HG03442 (cell line): ENCODE measurements at regions not wholly inside any gene's neighbourhood (a gene's known extent, or its start where the extent isn't known, plus 50 kb on each side); places are given as distances from the start of the nearest gene placed in this dataset.

Experiments used
- ATAC-seq: cut with Tn5 transposase; IDR thresholded peaks from one replicate; pipeline ENCODE4 v1.9.1; 2021; ENCODE audit warnings: mild to moderate bottlenecking, moderate library complexity; ENCODE audit not compliant: unreplicated experiment

DNA sequence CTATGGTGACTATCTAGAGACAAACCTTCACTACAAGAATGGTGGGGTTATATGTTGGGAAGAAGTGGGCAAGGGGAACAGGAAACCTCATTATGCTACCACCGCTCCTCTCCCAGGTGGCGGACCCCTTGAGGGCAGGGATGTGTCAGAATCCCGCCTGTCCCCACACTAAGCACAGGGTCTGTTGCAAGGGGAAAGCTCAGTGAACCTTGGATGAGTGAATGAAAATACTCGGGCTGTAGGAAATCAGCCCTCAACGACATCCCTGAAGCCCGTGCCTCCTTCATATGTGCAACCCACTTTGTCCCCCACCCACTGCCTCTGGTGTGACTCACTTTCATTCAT lies 68.2 kb upstream of the AMPD3 start:
- no peak for ATAC-seq

DNA sequence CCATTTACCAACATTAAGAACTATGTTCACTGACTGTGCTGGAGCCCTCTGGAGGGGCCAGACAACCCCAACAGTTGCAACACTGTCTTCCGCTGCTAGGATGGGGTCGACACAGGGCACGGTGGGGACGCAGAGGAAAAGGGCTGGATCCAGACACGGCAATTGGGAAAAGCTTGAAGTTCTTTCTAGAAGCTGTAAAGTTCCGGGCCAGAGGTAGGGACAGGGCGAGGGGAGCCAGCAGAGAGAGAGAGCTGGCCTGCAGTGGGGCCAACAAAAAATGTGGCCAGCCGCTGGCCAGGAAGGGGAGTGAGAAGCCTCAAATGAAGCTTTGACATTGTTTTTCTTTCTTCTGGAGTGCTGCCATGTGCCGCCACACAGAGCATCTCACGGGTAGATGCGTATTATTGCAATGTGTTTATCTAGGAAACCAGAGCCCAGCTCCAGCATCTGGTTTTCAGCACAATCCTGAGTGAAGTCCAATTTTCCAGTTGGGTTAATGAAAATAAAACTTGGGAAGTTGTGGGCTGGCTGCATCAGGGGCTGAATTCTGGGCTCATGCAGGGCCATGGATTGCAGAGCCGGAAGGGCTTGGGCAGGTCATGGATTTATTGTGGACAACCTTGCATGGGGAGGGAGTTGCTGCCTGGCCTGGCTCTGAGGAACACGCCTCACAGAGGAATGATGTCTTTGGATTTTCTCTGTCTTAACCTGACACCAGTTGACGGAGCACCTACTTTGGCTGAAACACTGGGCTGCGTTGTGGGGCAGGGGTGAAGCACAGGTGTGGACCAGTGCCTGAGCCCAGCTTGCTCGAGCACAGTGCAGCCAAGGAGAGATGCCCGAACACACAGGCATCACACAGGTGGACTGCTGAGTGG lies 67.6 kb upstream of the AMPD3 start:
- ATAC-seq, result no peak

DNA sequence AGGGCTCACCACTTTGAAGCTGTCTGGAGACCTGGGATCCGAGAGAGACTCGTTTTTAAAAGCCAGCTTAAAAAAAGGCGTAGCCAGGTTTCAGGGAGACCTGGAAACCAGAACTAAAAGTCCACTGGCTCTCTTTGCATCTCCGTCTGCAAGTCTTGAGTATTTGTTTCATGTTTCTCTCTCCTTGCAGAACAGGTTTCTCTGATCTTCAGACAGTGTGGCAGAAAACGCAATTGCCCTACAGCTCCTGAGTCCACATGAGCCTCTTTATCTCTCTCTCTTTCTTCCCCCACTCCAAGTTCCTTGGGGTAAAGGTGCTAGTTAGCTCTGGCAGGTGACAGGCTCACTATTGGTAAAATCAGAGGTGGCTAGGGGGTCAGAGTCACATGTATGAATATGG lies 67.0 kb upstream of the AMPD3 start:
- no peak for ATAC-seq

DNA sequence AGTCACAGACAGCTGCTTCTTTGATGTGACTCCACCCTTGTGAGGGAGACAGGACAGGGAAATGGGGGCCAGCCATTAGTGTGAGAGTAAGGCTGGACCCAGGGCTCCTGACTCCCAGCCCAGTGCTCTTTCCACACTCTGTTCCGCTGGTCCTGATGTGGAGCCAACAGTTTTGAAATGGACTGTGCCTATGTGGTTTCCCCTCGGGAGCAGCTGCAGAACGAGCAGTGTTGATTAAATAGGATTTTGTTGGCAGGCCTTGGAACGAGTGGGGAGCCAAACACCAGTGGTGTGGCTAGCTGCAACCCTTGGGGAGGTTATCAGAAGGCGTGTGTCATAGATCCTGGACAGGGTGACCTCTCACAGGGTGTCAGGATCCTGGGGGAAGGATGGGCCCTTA lies 66.5 kb upstream of the AMPD3 start:
- no peak for ATAC-seq

DNA sequence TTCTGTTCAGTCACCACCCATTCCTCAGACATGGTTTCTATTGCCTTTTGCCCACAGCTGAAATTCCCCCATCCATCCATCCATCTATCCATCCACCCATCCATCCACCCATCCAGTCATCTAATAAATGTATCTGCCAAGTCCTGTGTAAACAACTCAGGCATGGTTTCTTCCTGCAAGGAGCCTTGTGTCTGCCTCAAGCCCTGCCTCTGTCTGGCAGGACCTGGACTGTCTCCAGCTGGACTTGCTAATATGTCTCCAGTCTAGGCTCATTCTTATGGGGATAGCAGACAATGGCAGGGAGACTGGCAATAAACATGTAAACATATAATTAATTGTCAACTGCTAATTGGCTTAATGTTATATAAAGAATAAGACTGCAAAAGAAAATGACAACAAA lies 64.7 kb upstream of the AMPD3 start:
- no peak for ATAC-seq

DNA sequence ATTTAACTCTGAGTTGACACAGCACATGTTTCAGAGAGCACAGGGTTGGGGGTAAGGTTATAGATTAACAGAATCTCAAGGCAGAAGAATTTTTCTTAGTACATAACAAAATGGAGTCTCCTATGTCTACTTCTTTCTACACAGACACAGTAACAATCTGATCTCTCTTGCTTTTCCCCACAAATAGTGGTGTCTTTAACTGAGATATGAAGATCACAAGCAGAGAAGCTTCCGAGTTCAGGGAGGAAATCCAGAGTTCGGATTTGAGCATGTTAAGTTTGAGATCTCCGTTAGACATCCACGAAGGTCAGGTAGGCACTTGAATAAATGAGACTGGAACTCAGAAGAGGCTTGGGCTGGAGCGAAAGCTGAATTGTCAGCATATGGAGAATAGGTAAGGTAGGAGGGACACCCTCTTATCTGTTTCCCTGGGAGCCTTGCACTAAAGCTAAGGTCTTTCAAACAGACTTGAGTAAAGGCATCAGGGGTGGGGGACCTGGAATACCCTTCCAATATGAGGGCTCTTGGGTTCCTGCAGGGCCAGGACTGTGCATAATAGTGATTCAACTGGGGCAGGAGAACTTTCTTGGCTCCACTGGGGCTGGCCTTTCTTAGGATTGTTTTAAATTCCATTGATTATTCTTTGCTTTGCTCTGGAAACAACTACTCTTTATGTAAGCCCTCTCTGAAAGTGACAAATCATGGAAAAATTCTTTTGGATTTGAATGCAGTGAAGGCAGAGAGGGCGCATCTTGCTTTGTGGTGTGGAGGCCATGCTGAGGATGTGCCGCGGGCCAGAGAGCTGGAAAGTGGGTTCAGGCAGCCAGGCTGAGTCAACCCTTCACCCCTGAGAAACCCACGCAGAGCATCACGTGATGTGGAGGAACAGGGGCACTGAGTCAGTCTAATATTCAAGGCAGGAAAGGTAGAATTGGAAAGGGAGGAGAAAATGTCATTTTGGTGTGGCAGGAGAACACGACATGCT lies 62.7 kb upstream of the AMPD3 start:
- ATAC-seq, result no peak

DNA sequence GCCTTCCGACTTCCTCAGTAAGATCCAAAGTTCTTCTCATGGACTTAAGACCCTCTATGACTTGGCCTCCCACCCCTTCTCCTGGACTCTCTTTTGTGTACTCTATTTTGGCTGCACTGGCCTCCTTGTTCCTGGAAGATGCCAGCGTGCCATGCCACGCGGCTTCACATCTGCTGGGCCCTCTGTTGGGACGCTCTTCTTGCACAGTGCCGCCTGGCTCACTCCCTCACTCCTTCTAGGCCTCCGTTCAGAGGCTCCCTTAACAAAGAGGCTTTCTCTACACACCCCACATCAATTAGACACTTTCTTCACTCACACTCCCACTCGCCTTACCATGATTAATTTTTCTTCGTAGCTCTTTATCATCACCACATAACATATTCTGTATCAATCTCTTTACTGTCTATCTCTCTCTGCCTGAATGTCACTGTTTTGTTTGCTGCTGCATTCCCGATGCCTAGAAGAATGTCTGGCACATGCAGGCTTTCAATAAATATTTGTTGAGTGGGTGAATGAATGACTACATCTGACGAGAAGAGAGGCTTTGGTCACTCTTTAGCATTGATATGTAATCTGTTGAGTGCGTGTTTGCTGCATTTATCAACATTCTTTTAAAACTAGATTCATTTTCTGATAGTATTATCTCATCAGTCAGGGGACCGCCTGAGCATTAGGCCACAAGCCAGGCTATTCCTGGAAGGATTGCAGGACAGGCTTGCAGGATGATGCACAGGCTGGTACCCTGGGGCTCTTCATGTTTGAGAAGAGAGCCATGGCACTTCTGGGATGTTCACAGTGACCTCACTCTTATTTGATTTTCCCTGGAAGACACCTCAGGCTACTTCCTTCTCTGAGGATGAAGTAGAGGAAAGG lies 60.6 kb upstream of the AMPD3 start:
- no peak for ATAC-seq

DNA sequence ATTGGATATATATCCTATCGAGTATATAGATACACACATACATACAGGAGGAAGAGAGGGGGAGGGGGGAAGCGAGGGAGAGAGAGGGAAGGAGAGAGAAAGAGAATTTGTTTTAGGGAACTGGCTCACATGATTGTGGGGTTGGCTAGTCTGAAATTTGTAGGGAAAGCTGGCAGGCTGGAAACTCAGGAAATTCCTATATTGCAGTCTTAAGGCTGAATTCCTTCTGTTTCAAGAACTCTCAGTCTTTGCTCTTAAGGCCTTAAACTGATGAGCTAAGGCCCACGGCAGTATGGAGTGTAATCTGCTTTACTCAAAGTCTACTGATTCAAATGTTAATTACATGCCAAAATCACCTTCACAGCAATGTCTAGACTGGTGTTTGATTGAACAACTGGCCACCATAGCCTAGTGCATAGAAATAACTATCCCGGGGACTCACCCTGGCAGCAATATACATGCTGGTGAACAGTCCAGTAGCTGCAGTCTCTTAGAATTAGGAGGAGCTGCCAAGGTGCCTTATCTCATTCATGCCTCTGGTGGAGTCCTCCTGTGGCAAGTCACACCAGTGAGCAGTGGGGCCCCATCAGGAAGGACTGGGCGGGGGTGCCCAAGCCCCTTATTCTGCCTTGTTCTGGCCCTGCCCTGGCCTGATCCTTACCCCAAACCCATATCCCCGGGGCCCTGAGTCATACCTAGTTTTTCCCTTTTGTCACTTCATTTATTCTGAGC lies 59.7 kb upstream of the AMPD3 start:
- ATAC-seq, result no peak

DNA sequence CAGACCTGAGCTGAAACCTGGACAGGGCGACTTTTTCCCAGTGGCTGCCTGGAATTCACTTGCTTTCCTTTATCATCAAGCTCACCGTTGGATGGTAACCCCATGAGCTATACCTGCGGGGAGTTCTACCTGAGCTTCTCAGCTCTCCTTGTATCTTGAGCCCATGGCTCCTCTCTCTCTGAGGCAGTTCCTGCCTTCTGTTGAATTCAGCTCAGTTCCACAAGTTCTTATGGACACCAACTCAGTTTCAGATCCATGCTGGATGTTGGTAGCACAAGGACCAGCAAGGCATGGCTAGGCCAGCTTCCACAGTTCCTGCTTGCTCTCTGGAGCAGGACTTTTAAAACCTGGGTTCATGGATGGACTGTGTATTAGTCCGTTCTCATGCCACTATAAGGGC lies 58.3 kb upstream of the AMPD3 start:
- ATAC-seq, result no peak

DNA sequence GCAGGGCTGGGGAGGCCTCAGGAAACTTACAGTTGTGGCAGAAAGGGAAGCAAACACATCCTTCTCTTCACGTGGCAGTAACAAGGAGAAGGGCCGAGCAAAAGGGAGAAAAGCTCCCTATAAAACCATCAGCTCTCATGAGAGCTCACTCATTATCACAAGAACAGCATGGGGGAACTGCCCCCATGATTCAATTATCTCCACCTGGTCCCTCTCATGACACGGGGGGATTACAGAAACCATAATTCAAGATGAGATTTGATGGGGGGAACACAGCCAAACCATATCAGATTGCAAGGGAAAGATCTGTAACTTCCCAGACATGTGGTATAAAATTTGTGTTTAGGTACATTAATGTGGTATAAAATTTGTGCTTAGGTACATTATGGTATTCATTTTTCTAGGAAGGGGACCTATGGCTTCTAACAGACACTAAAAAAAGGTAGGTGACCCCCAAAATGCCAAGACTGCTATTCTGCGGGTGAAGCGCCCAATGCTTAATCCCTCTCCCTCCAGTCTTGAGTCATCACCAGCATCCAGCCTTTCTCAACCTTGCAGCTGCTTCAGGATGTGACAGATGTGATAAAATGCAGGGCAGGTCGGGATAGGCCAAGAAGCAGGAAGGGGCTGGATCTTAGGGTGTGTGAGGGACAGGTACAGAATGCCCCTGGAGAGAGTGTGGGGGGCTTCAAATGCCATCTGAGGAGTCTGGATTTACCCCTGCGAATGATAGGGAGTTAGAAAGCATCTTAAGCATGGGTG lies 57.7 kb upstream of the AMPD3 start:
- ATAC-seq, result no peak

DNA sequence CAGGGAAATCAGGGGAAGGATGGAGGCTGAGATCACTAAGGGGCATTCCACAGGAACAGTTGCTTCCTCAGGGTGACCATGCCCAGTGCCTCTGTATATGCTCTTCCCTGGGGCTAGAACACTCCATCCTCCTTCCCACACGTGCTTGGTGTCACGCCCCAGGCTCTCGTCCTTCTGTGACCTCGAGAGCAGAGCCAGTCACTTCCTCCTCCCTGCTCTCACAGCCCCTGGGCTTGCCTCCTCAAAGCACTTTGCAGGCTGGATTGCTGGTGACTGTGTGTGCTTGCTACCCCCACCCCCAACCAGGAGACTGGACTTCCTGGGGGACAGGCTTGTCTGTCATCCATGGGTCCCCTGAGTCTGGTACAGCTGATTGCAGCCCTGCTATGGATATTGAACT lies 56.5 kb upstream of the AMPD3 start:
- no peak for ATAC-seq

DNA sequence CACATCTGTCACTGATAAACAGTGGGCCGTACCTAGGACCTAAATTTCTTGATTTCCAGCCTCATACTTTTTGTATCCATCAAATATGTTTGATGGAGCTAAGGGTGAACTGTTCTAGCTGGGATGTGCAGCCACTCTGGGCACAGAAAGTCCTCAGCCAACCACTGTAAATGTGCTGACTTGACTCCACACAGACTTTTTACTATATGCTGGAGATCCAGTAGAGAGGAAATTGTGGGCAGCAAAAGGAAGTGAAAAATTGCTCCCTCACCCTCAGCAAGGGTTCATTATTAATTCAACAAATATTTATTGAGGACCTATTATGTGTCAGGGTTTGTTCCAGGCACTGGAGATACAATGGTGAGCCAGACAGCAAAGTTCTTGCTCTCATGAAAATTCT lies 54.2 kb upstream of the AMPD3 start:
- ATAC-seq, result no peak

DNA sequence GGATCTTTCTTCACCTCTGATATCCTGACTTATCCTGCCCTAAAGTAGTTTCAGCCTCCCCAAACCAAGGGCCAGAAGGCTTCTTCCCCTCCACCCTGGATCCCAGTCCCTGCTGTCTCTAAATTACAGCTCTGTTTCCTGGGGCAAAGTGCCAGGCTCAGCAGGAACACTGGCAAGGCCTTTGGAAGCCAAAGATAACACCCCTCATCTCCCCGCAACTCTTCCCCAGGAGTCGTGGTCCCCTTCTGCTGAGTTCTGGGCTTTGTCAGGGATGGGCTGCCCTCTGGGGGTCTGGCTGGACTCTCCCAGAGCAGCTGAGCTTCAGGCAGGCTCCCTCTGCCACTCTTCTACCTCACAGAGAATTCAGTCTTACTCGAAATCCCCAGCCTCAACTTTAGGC lies 53.8 kb upstream of the AMPD3 start:
- ATAC-seq, result no peak

DNA sequence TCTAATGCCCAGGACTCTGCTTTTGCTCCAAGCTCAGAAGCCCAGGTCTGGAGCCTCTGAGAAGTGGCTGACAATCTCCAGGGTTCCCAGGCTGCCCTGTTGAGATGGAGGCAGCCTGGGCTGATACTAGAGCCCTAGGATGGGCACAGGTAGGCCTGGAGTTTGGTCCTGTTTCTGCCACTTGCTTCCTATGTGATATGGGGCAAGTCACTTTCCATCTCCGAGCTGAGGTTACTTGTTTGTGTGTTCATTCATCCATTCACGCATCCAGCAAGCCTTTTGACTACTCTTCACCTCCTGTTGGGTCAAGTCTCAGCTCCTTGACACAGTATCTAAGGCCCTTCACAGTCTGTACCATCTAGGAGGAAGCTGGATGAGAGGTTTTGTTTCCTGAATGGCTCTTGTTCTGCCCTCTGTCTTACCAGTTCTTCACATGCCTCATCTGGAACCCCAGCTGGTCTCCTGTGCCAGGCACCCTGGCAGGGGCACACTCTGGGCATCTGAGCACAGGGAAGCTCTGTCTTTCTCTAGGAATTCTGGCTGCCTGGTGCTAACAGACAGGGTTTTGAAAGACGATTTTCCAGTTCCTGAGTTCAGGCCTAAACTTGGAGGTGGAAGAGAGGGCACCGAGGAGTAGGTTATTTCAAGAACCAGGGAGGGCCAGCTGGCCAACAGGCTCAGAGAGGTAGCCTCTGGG lies 53.2 kb upstream of the AMPD3 start:
- ATAC-seq, result no peak
